ENCODE measurements at regions not wholly inside any gene's neighbourhood (a gene's known extent, or its start where the extent isn't known, plus 50 kb on each side); places are given as distances from the start of the nearest gene placed in this dataset.
A peak's percentile ranks its signal among the peaks of the same experiment; 100 is the strongest.
"Not testable (repeated sequence)": the region's sequence is repeated elsewhere in the genome, so short reads cannot be mapped to it uniquely, and the experiment has no call there.

- H3K4me3 ChIP-seq (ENCODE audit: low read length): no peak overlapping the region
- WGBS (ENCODE audit: insufficient coverage, low lambda C conversion rate): 84% methylated on average over 2 of the region's 6 CpGs
- H3K9me3 ChIP-seq (ENCODE audit: control insufficient read depth, low read depth, low read length): no peaks in the 10 kb centered on the region
- H3K4me1 ChIP-seq (ENCODE audit: control insufficient read depth, insufficient read depth, low read length): no peaks in the 10 kb centered on the region
- H3K27me3 ChIP-seq (ENCODE audit: control insufficient read depth, insufficient read depth, low read length): no peaks in the 10 kb centered on the region
- H3K36me3 ChIP-seq (ENCODE audit: control insufficient read depth, insufficient read depth, low read length): no peaks in the 10 kb centered on the region
- no peak for DNase-seq
- H3K27ac ChIP-seq (ENCODE audit: low read length): no peak overlapping the region
Observed at GRCh38 chr4:131447883-131448282, 1701.2 kb upstream of the PCDH10 start.

DNA sequence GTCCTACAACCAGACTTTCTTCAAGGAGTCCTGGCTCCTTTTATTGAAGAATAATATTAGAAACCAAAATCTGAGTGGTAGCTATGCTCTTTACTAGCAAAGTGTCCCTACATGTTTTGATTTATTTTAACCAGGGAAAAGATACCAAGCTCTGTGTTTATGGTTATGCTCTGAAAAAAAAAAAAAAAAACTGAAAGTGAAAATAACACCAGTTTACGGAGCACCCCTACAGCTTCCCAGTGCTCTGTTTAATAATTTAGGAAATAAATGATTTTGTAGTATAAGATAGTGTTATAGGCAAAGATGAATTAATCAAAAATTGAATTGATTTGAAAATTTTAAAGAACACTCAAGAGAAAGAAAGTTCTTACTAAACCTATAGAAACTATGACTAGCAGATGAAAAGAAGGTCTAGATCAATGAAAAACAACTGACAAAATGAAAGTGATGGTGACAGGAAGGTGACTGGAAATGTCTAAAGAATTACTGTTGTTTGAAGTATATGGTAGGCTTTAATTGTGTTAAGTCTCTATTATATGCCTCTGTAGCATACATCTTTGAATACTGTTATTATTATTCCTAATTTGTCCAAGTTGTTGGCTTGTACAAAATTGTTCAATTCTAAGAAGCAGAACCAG is 1698.4 kb upstream of the PCDH10 start:
- Histone ChIP-seq H3K27me3 (ENCODE audit: control insufficient read depth, insufficient read depth, low read length) (no peaks in the 10 kb centered on the region), H3K4me1 (ENCODE audit: control insufficient read depth, insufficient read depth, low read length) (no peaks in the 10 kb centered on the region), H3K9me3 (ENCODE audit: control insufficient read depth, low read depth, low read length) (no peaks in the 10 kb centered on the region), H3K27ac (ENCODE audit: low read length) (no peak overlapping the region), H3K4me3 (ENCODE audit: low read length) (no peak overlapping the region), H3K36me3 (ENCODE audit: control insufficient read depth, insufficient read depth, low read length) (no peaks in the 10 kb centered on the region)
- DNase-seq: no peak
- 100% methylated on average over 1 of the region's 1 CpG for whole genome bisulfite sequencing (ENCODE audit: insufficient coverage, low lambda C conversion rate)

GRCh38 chr4:131459430-131460101 is 1689.5 kb upstream of the PCDH10 start:
- WGBS (ENCODE audit: insufficient coverage, low lambda C conversion rate): no CpG with 5 or more reads among the region's 4 CpGs
- Histone ChIP-seq H3K27ac (ENCODE audit: low read length) (no peak overlapping the region), H3K36me3 (ENCODE audit: control insufficient read depth, insufficient read depth, low read length) (no peaks in the 10 kb centered on the region)

DNA sequence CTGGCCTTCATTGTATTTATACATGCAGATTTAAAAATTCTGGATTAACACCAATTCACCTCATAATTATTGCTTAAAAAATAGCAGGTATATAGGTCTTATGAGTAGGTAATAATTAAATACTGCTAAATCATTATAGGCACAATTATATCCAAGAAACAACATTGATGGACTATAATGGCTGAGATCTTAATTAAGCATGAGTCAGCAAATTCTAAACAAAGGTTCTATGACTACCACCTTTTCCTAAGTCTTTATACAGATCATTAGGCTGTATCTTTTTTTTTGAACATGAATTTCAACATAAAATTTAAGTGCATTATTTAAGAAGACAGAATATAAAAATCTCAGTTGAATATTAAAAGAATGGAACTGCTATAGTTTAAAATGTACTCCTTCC is 1678.7 kb upstream of the PCDH10 start:
- H3K9me3 ChIP-seq (ENCODE audit: control insufficient read depth, low read depth, low read length): no peaks in the 10 kb centered on the region
- H3K27ac ChIP-seq (ENCODE audit: low read length): no peak overlapping the region
- no peak overlapping the region for H3K4me3 ChIP-seq (ENCODE audit: low read length)
- no peaks in the 10 kb centered on the region for H3K36me3 ChIP-seq (ENCODE audit: control insufficient read depth, insufficient read depth, low read length)
- DNase-seq: no peak
- H3K27me3 ChIP-seq (ENCODE audit: control insufficient read depth, insufficient read depth, low read length): no peaks in the 10 kb centered on the region
- no peaks in the 10 kb centered on the region for H3K4me1 ChIP-seq (ENCODE audit: control insufficient read depth, insufficient read depth, low read length)

More at GRCh38 chr4:131459430-131460101, 1689.5 kb upstream of the PCDH10 start:
- Histone ChIP-seq H3K4me3 (ENCODE audit: low read length) (no peak overlapping the region), H3K27me3 (ENCODE audit: control insufficient read depth, insufficient read depth, low read length) (no peaks in the 10 kb centered on the region), H3K4me1 (ENCODE audit: control insufficient read depth, insufficient read depth, low read length) (no peaks in the 10 kb centered on the region), H3K9me3 (ENCODE audit: control insufficient read depth, low read depth, low read length) (no peaks in the 10 kb centered on the region)
- no peak for DNase-seq

DNA sequence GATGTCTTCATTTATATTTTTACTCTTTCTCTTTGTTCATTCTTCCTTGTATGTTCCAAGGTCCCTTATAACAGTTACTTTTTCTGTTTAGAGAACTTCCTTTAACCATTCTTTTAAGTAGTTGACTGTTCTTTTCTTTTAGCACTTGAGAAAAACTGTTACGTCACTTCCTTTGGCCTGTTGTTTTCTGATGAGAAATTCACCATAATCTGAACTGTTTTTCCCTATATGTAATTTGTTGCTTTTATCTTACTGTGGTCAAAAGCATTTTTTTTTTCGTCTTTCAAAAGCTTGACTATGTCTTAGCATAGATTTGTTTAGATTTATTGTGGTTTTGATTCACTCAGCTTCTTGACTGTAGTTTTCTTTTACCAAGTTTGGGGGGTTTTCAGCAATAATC is 1660.3 kb upstream of the PCDH10 start:
- DNase-seq: no peak
- Histone ChIP-seq H3K4me3 (ENCODE audit: low read length) (no peak overlapping the region), H3K27me3 (ENCODE audit: control insufficient read depth, insufficient read depth, low read length) (no peaks in the 10 kb centered on the region), H3K4me1 (ENCODE audit: control insufficient read depth, insufficient read depth, low read length) (no peaks in the 10 kb centered on the region), H3K27ac (ENCODE audit: low read length) (no peak overlapping the region), H3K36me3 (ENCODE audit: control insufficient read depth, insufficient read depth, low read length) (no peaks in the 10 kb centered on the region), H3K9me3 (ENCODE audit: control insufficient read depth, low read depth, low read length) (no peaks in the 10 kb centered on the region)
- 80% methylated on average over 2 of the region's 2 CpGs for WGBS (ENCODE audit: insufficient coverage, low lambda C conversion rate)

GRCh38 chr4:131496211-131496610 is 1652.9 kb upstream of the PCDH10 start:
- H3K36me3 ChIP-seq (ENCODE audit: control insufficient read depth, insufficient read depth, low read length); H3K4me1 ChIP-seq (ENCODE audit: control insufficient read depth, insufficient read depth, low read length); H3K27ac ChIP-seq (ENCODE audit: low read length); H3K9me3 ChIP-seq (ENCODE audit: control insufficient read depth, low read depth, low read length); H3K4me3 ChIP-seq (ENCODE audit: low read length); H3K27me3 ChIP-seq (ENCODE audit: control insufficient read depth, insufficient read depth, low read length); DNase-seq: not testable (repeated sequence)
- no CpG with 5 or more reads among the region's 5 CpGs for WGBS (ENCODE audit: insufficient coverage, low lambda C conversion rate)

DNA sequence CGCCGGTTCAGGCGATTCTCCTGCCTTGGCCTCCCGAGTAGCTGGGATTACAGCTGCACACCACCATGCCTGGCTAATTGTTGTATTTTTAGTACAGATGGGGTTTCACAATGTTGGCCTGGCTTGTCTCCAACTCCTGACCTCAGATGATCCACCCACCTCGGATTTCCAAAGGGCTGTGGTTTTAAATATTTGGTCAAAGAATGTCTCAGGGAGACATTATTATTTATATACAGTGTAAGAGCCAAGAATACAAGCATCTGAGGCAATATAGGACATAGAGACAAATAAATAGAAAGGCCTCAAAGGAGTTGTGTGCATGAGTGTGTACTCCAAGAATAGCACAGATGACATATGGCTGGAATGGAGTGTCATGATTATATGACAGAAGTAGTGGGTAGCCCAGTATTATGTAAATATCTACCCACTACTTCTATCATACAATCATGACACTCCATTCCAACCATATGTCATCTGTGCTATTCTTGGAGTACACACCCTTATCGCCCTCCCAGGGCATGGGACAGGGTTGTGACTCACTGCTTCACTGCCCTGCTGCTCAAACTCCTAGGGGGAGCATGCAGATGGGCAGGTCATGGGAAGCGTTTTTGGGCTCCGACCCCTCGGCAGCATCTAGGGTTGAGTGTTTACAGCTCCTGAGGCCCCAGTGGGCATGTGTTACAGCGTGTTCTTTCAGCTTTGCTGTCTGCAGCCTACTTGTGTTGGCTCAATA is 1649.8 kb upstream of the PCDH10 start:
- WGBS (ENCODE audit: insufficient coverage, low lambda C conversion rate): 100% methylated on average over 3 of the region's 10 CpGs
- no peak overlapping the region for H3K4me3 ChIP-seq (ENCODE audit: low read length)
- no peaks in the 10 kb centered on the region for H3K27me3 ChIP-seq (ENCODE audit: control insufficient read depth, insufficient read depth, low read length)
- no peaks in the 10 kb centered on the region for H3K36me3 ChIP-seq (ENCODE audit: control insufficient read depth, insufficient read depth, low read length)
- H3K9me3 ChIP-seq (ENCODE audit: control insufficient read depth, low read depth, low read length): no peaks in the 10 kb centered on the region
- DNase-seq: no peak
- no peak overlapping the region for H3K27ac ChIP-seq (ENCODE audit: low read length)
- H3K4me1 ChIP-seq (ENCODE audit: control insufficient read depth, insufficient read depth, low read length): no peaks in the 10 kb centered on the region

GRCh38 chr4:131509521-131509920 is 1639.6 kb upstream of the PCDH10 start:
- Histone ChIP-seq H3K27ac (ENCODE audit: low read length) (no peak overlapping the region), H3K27me3 (ENCODE audit: control insufficient read depth, insufficient read depth, low read length) (no peaks in the 10 kb centered on the region), H3K4me1 (ENCODE audit: control insufficient read depth, insufficient read depth, low read length) (no peaks in the 10 kb centered on the region), H3K4me3 (ENCODE audit: low read length) (no peak overlapping the region), H3K9me3 (ENCODE audit: control insufficient read depth, low read depth, low read length) (no peaks in the 10 kb centered on the region), H3K36me3 (ENCODE audit: control insufficient read depth, insufficient read depth, low read length) (no peaks in the 10 kb centered on the region)
- DNase-seq: peak in 1 of 2 donors; percentile 2
- WGBS (ENCODE audit: insufficient coverage, low lambda C conversion rate): 100% methylated on average over 2 of the region's 3 CpGs

DNA sequence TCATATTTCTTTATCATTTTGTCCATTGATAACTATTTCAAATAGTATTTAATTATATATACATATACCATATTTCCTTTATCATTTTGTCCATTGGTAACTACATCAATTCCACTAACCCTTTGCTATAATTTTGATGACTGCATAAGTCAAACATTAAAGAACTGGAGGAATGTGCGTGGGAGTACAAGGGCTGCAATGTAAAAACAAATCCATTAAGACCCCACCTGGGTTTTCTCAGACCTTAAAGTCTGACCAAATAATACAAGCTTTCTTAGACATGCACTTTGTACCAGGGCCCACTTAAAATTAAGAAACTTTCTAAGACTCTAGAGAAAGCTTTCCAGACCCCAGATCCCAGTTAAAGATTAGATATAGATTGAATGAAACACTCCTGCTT is 1622.4 kb upstream of the PCDH10 start:
- H3K9me3 ChIP-seq (ENCODE audit: control insufficient read depth, low read depth, low read length): no peaks in the 10 kb centered on the region
- H3K36me3 ChIP-seq (ENCODE audit: control insufficient read depth, insufficient read depth, low read length): no peaks in the 10 kb centered on the region
- WGBS (ENCODE audit: insufficient coverage, low lambda C conversion rate): no CpG with 5 or more reads among the region's 1 CpG
- DNase-seq: no peak
- H3K27me3 ChIP-seq (ENCODE audit: control insufficient read depth, insufficient read depth, low read length): no peaks in the 10 kb centered on the region
- H3K27ac ChIP-seq (ENCODE audit: low read length): no peak overlapping the region
- no peak overlapping the region for H3K4me3 ChIP-seq (ENCODE audit: low read length)
- H3K4me1 ChIP-seq (ENCODE audit: control insufficient read depth, insufficient read depth, low read length): no peaks in the 10 kb centered on the region

GRCh38 chr4:131531087-131531486 is 1618.0 kb upstream of the PCDH10 start:
- Histone ChIP-seq H3K4me1 (ENCODE audit: control insufficient read depth, insufficient read depth, low read length) (no peaks in the 10 kb centered on the region), H3K27ac (ENCODE audit: low read length) (no peak overlapping the region), H3K9me3 (ENCODE audit: control insufficient read depth, low read depth, low read length) (no peaks in the 10 kb centered on the region), H3K4me3 (ENCODE audit: low read length) (no peak overlapping the region), H3K27me3 (ENCODE audit: control insufficient read depth, insufficient read depth, low read length) (no peaks in the 10 kb centered on the region), H3K36me3 (ENCODE audit: control insufficient read depth, insufficient read depth, low read length) (no peaks in the 10 kb centered on the region)
- WGBS (ENCODE audit: insufficient coverage, low lambda C conversion rate): 94% methylated on average over 2 of the region's 6 CpGs
- no peak for DNase-seq
